Spleen (tissue), 7 donors: ENCODE measurements at regions not wholly inside any gene's neighbourhood (a gene's known extent, or its start where the extent isn't known, plus 50 kb on each side); places are given as distances from the start of the nearest gene placed in this dataset.

Source experiments
- CTCF ChIP-seq, 11 experiments: fragments of 200-600 bp in 7 of 11; fragments of 450-650 bp in 4 of 11; sonication (generic) in 4 of 11; IDR thresholded peaks in 8 of 11; conservative IDR thresholded peaks in 3 of 11; 1 replicate in 7 of 11; 2 replicates in 4 of 11; pipeline versions ENCODE4 v1.4.0 to v1.8.0; 2016 to 2021; ENCODE audit warnings: antibody characterized with exemption in 11 of 11, inconsistent platforms in 4 of 11, mild to moderate bottlenecking in 1 of 11
- POLR2A ChIP-seq, 3 donors: fragments of 450-650 bp; IDR thresholded peaks; one replicate each; pipeline ENCODE4 v1.5.1; 2017; ENCODE audit warnings: antibody characterized with exemption in 3 of 3, mild to moderate bottlenecking in 1 of 3
- POLR2AphosphoS5 ChIP-seq, 3 donors: sonication (generic); formaldehyde crosslinking; IDR thresholded peaks; one replicate each; pipeline ENCODE4 v1.5.1; 2017; ENCODE audit warnings: antibody characterized with exemption in 3 of 3
- donor health status: DM: no; HTN: no; CAD: no; lungs with moderate emphysema.
- donor health status: DM: no; HTN: no; CAD: no.
- donor health status: DM: no; HTN: no; CAD: no.

- TF ChIP-seq POLR2A (IDR thresholded peaks at IDR 0.05) (no peak), CTCF (IDR thresholded peaks at IDR 0.05 in 8 of 11, conservative IDR thresholded peaks at IDR 0.05 in 3 of 11) (no peak), POLR2AphosphoS5 (IDR thresholded peaks at IDR 0.05) (no peak)
These were observed 126.1 kb downstream of the DISP1 start for GRCh38 chr1:222940906-222941305.
